Stimulated activated CD8-positive, alpha-beta memory T cell treated with anti-CD3 and anti-CD28 coated beads, Interleukin-7, amount 100 ng/mL, for 1 hour (primary cell): ENCODE measurements at regions not wholly inside any gene's neighbourhood (a gene's known extent, or its start where the extent isn't known, plus 50 kb on each side); places are given as distances from the start of the nearest gene placed in this dataset.

Experiments
- DNase-seq, 2 donors: peaks; one replicate each; pipeline ENCODE4 v3.0.0-alpha.2; 2020; ENCODE audit warnings: low read depth in 2 of 2

GRCh38 chr1:5812295-5812694 is 179.9 kb downstream of the NPHP4 start:
- DNase-seq, result no peak

- DNase-seq, result no peak
Measured at GRCh38 chr1:5811419-5811818, 180.8 kb downstream of the NPHP4 start.

GRCh38 chr1:5810553-5811270 is 181.5 kb downstream of the NPHP4 start:
- no peak for DNase-seq

- DNase-seq, result no peak
Measured at GRCh38 chr1:5810131-5810530, 182.1 kb downstream of the NPHP4 start.

- no peak for DNase-seq
Measured at GRCh38 chr1:5809207-5809788, 182.9 kb downstream of the NPHP4 start.

GRCh38 chr1:5803851-5804250 is 188.4 kb downstream of the NPHP4 start:
- no peak for DNase-seq

- DNase-seq, result no peak
Measured at GRCh38 chr1:5802606-5803005, 189.6 kb downstream of the NPHP4 start.

- DNase-seq, result no peak
Measured at GRCh38 chr1:5798904-5799303, 193.3 kb downstream of the NPHP4 start.

- no peak for DNase-seq
Measured at GRCh38 chr1:5798151-5798730, 194.0 kb downstream of the NPHP4 start.

GRCh38 chr1:5796028-5796427 is 196.2 kb downstream of the NPHP4 start:
- DNase-seq, result no peak

- DNase-seq, result no peak
Measured at GRCh38 chr1:5794279-5794678, 197.9 kb downstream of the NPHP4 start.

GRCh38 chr1:5793516-5793915 is 198.7 kb downstream of the NPHP4 start:
- DNase-seq, result no peak

- DNase-seq, result no peak
Measured at GRCh38 chr1:5781079-5781478, 211.1 kb downstream of the NPHP4 start.

GRCh38 chr1:5780324-5780716 is 211.9 kb downstream of the NPHP4 start:
- no peak for DNase-seq

GRCh38 chr1:5779608-5780323 is 212.5 kb downstream of the NPHP4 start:
- no peak for DNase-seq

GRCh38 chr1:5776035-5776550 is 216.1 kb downstream of the NPHP4 start:
- DNase-seq, result no peak

- DNase-seq, result no peak
Measured at GRCh38 chr1:5774019-5774418, 218.2 kb downstream of the NPHP4 start.

GRCh38 chr1:5771788-5772187 is 220.4 kb downstream of the NPHP4 start:
- DNase-seq, result no peak

GRCh38 chr1:5770981-5771765 is 221.1 kb downstream of the NPHP4 start:
- DNase-seq, result no peak

- DNase-seq, result no peak
Measured at GRCh38 chr1:5769760-5770159, 222.5 kb downstream of the NPHP4 start.

GRCh38 chr1:5769146-5769545 is 223.1 kb downstream of the NPHP4 start:
- no peak for DNase-seq

GRCh38 chr1:5768014-5768413 is 224.2 kb downstream of the NPHP4 start:
- DNase-seq, result no peak
